ENCODE measurements at regions not wholly inside any gene's neighbourhood (a gene's known extent, or its start where the extent isn't known, plus 50 kb on each side); places are given as distances from the start of the nearest gene placed in this dataset.

DNA sequence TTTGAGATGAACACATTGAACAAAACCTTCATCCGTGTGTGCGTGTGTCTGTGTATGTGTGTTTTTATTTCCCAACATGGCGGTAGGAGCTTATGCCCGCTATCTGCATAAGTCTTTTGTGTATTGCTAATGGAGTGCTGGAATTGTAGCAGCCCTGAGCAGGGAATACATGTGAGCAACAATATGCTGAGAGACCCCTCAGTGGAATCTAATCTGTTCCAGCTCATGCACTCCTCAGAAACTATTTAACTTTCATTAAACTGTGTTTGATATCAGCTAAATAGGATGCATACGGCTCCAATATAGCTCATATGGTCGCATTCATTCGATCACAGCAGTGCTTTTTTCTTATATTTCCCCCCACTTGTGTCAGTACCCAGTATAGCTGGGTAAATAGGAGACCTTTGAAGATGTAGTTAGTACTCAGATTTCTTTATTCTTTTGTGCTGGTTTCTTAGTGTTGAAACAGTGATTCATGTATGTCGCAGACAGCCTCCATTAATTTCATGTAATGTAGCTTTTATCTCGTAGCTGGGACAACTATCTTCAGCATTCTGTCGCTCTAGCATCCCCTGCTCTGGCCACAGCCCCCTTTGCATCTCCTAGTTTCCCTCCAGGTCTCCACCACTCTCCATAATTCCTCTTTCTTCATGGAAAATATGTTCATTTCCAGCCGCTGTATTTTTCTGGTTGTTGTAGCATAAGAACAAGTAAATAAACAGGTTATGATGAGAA, 891.2 kb downstream of the BCL11A start:
- Histone ChIP-seq H4K20me1 (ENCODE audit: insufficient read depth) (no peaks in the 10 kb centered on the region), H3K27ac (no peak overlapping the region), H3K4me1 (replicated peaks; ENCODE audit: insufficient read depth) (no peaks in the 10 kb centered on the region), H3K79me2 (ENCODE audit: low read depth) (no peaks in the 10 kb centered on the region), H3K4me3 (no peak overlapping the region), H3K4me2 (no peak overlapping the region), H3K36me3 (ENCODE audit: low read depth) (no peaks in the 10 kb centered on the region), H3F3A (ENCODE audit: insufficient read depth, low read depth) (no peaks in the 10 kb centered on the region), H2AFZ (no peak overlapping the region), H3K27me3 (ENCODE audit: insufficient read depth, low read depth) (peaks cover 20% of the 10 kb centered on the region), H3K9me2 (ENCODE audit: insufficient read depth) (no peaks in the 10 kb centered on the region), H3K9me3 (ENCODE audit: insufficient read depth, low read depth) (no peaks in the 10 kb centered on the region)
- TF ChIP-seq EZH2 (IDR thresholded peaks at IDR 0.05; ENCODE audit: low read depth) (no peak), CTCF (conservative IDR thresholded peaks at IDR 0.05) (no peak)
- POLR2A ChIA-PET (ENCODE audit: unreplicated experiment) = no interaction called here
- BruUV-seq (replicated peaks) = no TSS peak
- CTCF ChIA-PET = no interaction called here
- intact Hi-C loops (cut with micrococcal nuclease; ENCODE audit: unreplicated experiment) = no loop called here
- no peak for DNase-seq

- no peaks in the 10 kb centered on the region for H3K79me2 ChIP-seq (ENCODE audit: low read depth)
- no peaks in the 10 kb centered on the region for H3K9me2 ChIP-seq (ENCODE audit: insufficient read depth)
- BruUV-seq (replicated peaks) = no TSS peak
- H3K4me2 ChIP-seq = no peak overlapping the region
- H2AFZ ChIP-seq = no peak overlapping the region
- no peak overlapping the region for H3K4me3 ChIP-seq
- no peak overlapping the region for H3K27ac ChIP-seq
- peaks cover 20% of the 10 kb centered on the region for H3K27me3 ChIP-seq (ENCODE audit: insufficient read depth, low read depth)
- TF ChIP-seq CTCF (conservative IDR thresholded peaks at IDR 0.05) = no peak
- no peak for TF ChIP-seq EZH2 (IDR thresholded peaks at IDR 0.05; ENCODE audit: low read depth)
- no peaks in the 10 kb centered on the region for H3K4me1 ChIP-seq (replicated peaks; ENCODE audit: insufficient read depth)
- CTCF ChIA-PET = no interaction called here
- no peak for DNase-seq
- intact Hi-C loops (cut with micrococcal nuclease; ENCODE audit: unreplicated experiment) = no loop called here
- no peaks in the 10 kb centered on the region for H4K20me1 ChIP-seq (ENCODE audit: insufficient read depth)
- H3K36me3 ChIP-seq (ENCODE audit: low read depth) = no peaks in the 10 kb centered on the region
- no peaks in the 10 kb centered on the region for H3K9me3 ChIP-seq (ENCODE audit: insufficient read depth, low read depth)
- no peaks in the 10 kb centered on the region for H3F3A ChIP-seq (ENCODE audit: insufficient read depth, low read depth)
- POLR2A ChIA-PET (ENCODE audit: unreplicated experiment) = no interaction called here
Observed at GRCh38 chr2:59660262-59660661, 893.2 kb downstream of the BCL11A start.

DNA sequence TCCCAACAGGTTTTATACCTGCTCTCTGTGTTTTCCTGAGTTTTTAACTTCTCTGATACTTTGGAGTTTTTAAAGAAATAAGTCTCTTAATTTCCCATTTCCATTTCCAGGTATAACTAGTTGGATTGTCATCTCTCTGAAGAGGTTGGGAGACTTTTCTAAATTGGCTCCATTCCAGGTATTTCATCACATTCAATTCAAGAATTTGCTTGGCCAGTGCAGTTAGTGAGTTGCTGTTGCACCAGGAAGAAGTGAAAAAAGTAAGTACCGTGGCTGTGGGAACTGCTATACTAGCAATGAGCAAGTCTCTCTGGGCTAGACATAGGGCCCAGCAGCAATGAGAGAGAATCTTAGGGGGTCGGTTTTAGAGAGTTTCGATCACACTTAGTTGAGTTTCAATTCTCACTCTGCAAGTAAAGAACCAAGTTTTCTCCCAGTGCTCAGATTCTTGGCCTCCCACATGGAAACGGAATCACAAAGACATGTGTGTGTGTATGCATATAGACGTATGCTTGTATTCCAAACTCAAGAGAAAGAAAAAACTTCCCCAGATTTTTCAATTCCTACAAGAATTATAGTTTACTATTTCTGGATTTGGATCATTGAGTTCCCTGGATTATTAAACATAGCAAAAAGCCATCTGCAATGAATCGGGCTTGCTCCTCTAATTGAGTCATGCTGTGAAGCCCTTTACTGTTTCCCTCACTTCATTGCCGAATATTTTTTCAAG, 894.4 kb downstream of the BCL11A start:
- no peak for TF ChIP-seq CTCF (conservative IDR thresholded peaks at IDR 0.05)
- no peak for TF ChIP-seq EZH2 (IDR thresholded peaks at IDR 0.05; ENCODE audit: low read depth)
- no peak overlapping the region for H3K4me3 ChIP-seq
- ChIA-PET POLR2A (ENCODE audit: unreplicated experiment) (no interaction called here), CTCF (no interaction called here)
- no TSS peak for BruUV-seq (replicated peaks)
- no peak overlapping the region for H3K4me2 ChIP-seq
- H4K20me1 ChIP-seq (ENCODE audit: insufficient read depth) = no peaks in the 10 kb centered on the region
- no peaks in the 10 kb centered on the region for H3K79me2 ChIP-seq (ENCODE audit: low read depth)
- H3K4me1 ChIP-seq (replicated peaks; ENCODE audit: insufficient read depth) = no peaks in the 10 kb centered on the region
- H3K36me3 ChIP-seq (ENCODE audit: low read depth) = no peaks in the 10 kb centered on the region
- peaks cover 20% of the 10 kb centered on the region for H3K27me3 ChIP-seq (ENCODE audit: insufficient read depth, low read depth)
- intact Hi-C loops (cut with micrococcal nuclease; ENCODE audit: unreplicated experiment) = no loop called here
- H2AFZ ChIP-seq = no peak overlapping the region
- H3F3A ChIP-seq (ENCODE audit: insufficient read depth, low read depth) = no peaks in the 10 kb centered on the region
- H3K9me2 ChIP-seq (ENCODE audit: insufficient read depth) = no peaks in the 10 kb centered on the region
- no peaks in the 10 kb centered on the region for H3K9me3 ChIP-seq (ENCODE audit: insufficient read depth, low read depth)
- DNase-seq = no peak
- no peak overlapping the region for H3K27ac ChIP-seq

Measured in PC-9 (cell line).